Loucy (cell line): ENCODE measurements at regions not wholly inside any gene's neighbourhood (a gene's known extent, or its start where the extent isn't known, plus 50 kb on each side); places are given as distances from the start of the nearest gene placed in this dataset.
"Not testable (repeated sequence)": the region's sequence is repeated elsewhere in the genome, so short reads cannot be mapped to it uniquely, and the experiment has no call there.

ENCODE experiments used
- H2AFZ ChIP-seq: fragments of 200-600 bp; sonication (generic); 2 replicates; pipeline ENCODE4 v1.6.0; 2016; ENCODE audit warnings: antibody characterized with exemption, mild to moderate bottlenecking, low read length, moderate library complexity
- H3F3A ChIP-seq: fragments of 200-600 bp; 2 replicates; pipeline ENCODE4 v1.6.0; 2016; ENCODE audit warnings: antibody characterized with exemption, low read depth, mild to moderate bottlenecking
- H3K27me3 ChIP-seq: fragments of 200-600 bp; sonication (generic); 2 replicates; pipeline ENCODE4 v1.6.1; 2014; ENCODE audit warnings: low read length, mild to moderate bottlenecking; ENCODE audit not compliant: insufficient read depth, poor library complexity, severe bottlenecking
- H3K36me3 ChIP-seq: fragments of 200-600 bp; sonication (generic); 2 replicates; pipeline ENCODE4 v1.6.1; 2016; ENCODE audit warnings: low read length; ENCODE audit not compliant: insufficient read depth
- H3K4me1 ChIP-seq: fragments of 200-600 bp; sonication (generic); 2 replicates; pipeline ENCODE4 v1.5.1; 2014; ENCODE audit warnings: low read length, mild to moderate bottlenecking; ENCODE audit not compliant: insufficient read depth, poor library complexity, severe bottlenecking
- H3K4me2 ChIP-seq: fragments of 200-600 bp; sonication (generic); 2 replicates; pipeline ENCODE4 v1.6.0; 2014; ENCODE audit warnings: antibody characterized with exemption, low read length, low read depth, mild to moderate bottlenecking; ENCODE audit not compliant: poor library complexity, severe bottlenecking
- H3K4me3 ChIP-seq: fragments of 200-600 bp; sonication (generic); 2 replicates; pipeline ENCODE4 v1.5.1; 2014; ENCODE audit warnings: low read length, mild to moderate bottlenecking, mixed read lengths; ENCODE audit not compliant: poor library complexity, severe bottlenecking
- H3K79me2 ChIP-seq: fragments of 200-600 bp; sonication (generic); 2 replicates; pipeline ENCODE4 v1.6.1; 2014; ENCODE audit warnings: low read length; ENCODE audit not compliant: insufficient read depth
- H3K9ac ChIP-seq: fragments of 200-600 bp; sonication (generic); 2 replicates; pipeline ENCODE4 v1.6.0; 2014; ENCODE audit warnings: mild to moderate bottlenecking, low read depth, low read length, moderate library complexity; ENCODE audit not compliant: poor library complexity, severe bottlenecking
- H3K9me2 ChIP-seq: fragments of 200-600 bp; sonication (generic); replicated peaks from 2 replicates; pipeline ENCODE4 v1.6.1; 2016; ENCODE audit warnings: low read depth, low read length, mixed read lengths
- H3K9me3 ChIP-seq: fragments of 200-600 bp; sonication (generic); 2 replicates; pipeline ENCODE4 v1.6.1; 2014; ENCODE audit warnings: mild to moderate bottlenecking, antibody characterized with exemption, low read length, low read depth; ENCODE audit not compliant: insufficient read depth
- H4K20me1 ChIP-seq: fragments of 200-600 bp; sonication (generic); 2 replicates; pipeline ENCODE4 v1.6.0; 2014; ENCODE audit warnings: antibody characterized with exemption, low read length, mild to moderate bottlenecking; ENCODE audit not compliant: insufficient read depth, poor library complexity, severe bottlenecking
- CTCF ChIP-seq: fragments of 200-600 bp; sonication (generic); conservative IDR thresholded peaks from 2 replicates; pipeline ENCODE4 v1.5.1; 2014; ENCODE audit warnings: mild to moderate bottlenecking, antibody characterized with exemption, low read length
- EZH2phosphoT487 ChIP-seq: fragments of 200-600 bp; IDR thresholded peaks from 2 replicates; pipeline ENCODE4 v1.6.1; 2018; ENCODE audit warnings: antibody characterized with exemption, mild to moderate bottlenecking, moderate library complexity, borderline replicate concordance

DNA sequence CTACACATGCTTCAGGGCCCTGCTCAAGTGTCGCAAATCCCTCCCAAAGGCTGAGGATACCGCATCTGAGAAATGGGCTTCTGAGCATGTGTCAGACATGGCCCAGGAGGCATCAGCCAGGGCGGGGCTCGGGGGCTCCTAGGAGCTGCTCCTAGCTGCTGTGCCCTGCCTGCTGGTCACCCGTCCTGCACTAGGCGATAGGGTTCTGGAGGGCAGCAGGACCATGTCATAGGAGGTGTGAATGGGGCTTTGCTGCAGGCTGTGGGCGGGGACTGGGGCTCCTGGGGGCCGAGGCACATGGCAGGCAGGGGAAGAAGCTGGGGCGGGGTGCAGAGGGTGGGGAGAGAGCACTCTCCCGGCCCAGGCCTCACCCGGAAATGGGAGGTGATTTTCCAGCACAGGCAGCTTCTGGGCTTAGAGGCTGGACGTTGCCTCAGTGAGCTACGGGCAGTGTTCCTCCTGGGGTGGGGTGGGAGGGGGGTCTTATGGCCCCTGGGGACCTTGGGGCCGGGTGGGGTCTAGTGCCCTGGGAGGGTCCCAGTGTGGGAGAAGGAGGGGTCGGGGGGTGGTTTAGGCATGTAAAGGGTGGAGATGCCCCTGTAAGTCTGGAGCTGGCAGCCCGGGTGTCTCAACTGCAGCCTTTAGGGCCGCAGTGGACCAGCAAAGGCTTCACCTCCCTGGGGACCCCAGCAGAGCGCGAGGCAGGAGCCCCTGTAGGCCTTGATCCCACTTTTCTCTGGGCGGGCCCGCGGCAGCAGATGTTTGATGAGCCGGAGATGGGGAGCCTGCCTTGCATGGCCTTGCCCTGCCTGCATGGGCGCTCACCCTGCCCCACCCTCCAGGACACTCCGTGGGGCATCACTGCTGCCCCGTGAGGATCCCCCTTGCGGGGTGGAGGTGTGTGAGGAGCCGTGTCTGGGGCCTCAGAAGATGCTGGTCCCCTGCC is 98.6 kb upstream of the LRPAP1 start:
- H2AFZ ChIP-seq = no peak overlapping the region
- no peak overlapping the region for H3K4me3 ChIP-seq
- no peaks in the 10 kb centered on the region for H3K9me3 ChIP-seq
- H3K9me2 ChIP-seq = no peaks in the 10 kb centered on the region
- no peaks in the 10 kb centered on the region for H3K4me1 ChIP-seq
- no peaks in the 10 kb centered on the region for H3K79me2 ChIP-seq
- H4K20me1 ChIP-seq = no peaks in the 10 kb centered on the region
- TF ChIP-seq CTCF (no peak), EZH2phosphoT487 (no peak)
- H3K27me3 ChIP-seq = no peaks in the 10 kb centered on the region
- no peak overlapping the region for H3K4me2 ChIP-seq
- no peaks in the 10 kb centered on the region for H3K36me3 ChIP-seq
- no peak overlapping the region for H3K9ac ChIP-seq
- H3F3A ChIP-seq = no peaks in the 10 kb centered on the region

DNA sequence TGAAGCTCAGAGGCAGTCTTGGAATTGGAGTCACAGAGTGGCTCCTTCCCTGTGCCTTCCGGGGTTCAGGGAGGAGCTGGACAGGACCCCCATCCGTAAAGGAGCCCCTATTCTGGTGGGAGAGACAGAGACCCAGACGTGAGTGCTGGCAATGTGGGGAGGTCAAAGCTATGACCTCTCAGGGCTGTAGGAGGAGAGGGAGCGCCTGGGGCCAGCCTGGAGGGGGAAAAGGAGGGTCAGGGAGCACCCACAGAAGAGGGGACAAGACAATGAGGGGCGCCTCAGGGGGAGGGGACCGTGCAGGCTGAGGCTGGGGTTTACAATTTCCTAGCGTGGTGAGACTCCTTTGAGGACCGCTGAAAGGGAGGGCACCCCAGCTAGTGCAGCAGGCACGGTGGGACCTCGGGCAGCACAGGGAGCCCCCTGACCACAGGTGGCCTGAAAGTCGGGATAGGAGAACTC is 97.9 kb upstream of the LRPAP1 start:
- H3K9ac ChIP-seq = no peak overlapping the region

DNA sequence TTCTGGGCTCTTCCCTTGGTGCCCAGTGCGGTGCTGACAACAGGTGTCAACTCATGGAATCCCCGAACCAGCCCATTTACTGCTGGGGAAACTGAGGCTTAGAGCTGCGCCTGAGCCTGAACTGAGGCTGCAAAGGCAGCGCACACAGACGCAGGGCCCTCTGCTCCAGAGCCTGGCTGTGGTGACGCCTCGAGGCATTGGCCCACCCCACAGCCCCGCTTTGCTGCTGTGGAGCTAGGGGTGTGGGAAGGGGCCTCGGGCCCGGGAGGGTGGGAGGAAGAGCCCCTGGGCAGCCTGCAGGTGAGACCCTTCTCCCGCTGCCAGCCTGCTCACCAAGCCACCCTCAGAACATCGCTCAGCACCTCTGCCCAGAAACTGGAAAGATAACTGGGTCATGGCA is 97.4 kb upstream of the LRPAP1 start:
- Histone ChIP-seq H3K36me3 (no peaks in the 10 kb centered on the region), H3K9me2 (no peaks in the 10 kb centered on the region), H3K9me3 (no peaks in the 10 kb centered on the region), H4K20me1 (no peaks in the 10 kb centered on the region), H3F3A (no peaks in the 10 kb centered on the region), H3K4me1 (no peaks in the 10 kb centered on the region), H2AFZ (no peak overlapping the region), H3K9ac (no peak overlapping the region), H3K4me3 (no peak overlapping the region), H3K27me3 (no peaks in the 10 kb centered on the region), H3K79me2 (no peaks in the 10 kb centered on the region), H3K4me2 (no peak overlapping the region)
- TF ChIP-seq EZH2phosphoT487 (no peak), CTCF (no peak)

More for the DNA sequence above, 97.9 kb upstream of the LRPAP1 start:
- Histone ChIP-seq H3K4me1 (no peaks in the 10 kb centered on the region), H3K4me2 (no peak overlapping the region), H3K36me3 (no peaks in the 10 kb centered on the region), H3F3A (no peaks in the 10 kb centered on the region), H3K9me3 (no peaks in the 10 kb centered on the region), H3K4me3 (no peak overlapping the region), H2AFZ (no peak overlapping the region), H3K27me3 (no peaks in the 10 kb centered on the region), H3K79me2 (no peaks in the 10 kb centered on the region), H4K20me1 (no peaks in the 10 kb centered on the region), H3K9me2 (no peaks in the 10 kb centered on the region)
- no peak for TF ChIP-seq CTCF
- TF ChIP-seq EZH2phosphoT487 = no peak

DNA sequence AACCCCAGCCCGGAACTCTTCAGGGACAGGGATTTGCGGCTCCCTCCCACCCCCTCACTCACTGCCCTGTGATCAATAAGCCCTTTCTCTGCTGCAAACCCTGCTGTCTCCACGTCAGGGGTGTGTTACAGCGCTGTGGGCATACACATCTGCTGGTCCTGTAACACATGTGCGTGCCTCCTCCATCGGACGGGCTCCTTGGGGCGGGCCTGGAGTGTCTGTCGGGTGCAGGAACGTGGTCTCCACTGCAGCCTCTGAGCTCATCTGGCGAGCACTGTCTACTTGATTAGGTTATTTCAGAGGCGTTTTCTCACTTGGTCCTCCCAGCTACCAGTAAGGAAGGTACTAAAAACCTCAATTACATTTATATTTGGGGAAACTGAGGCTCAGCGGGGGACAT is 97.0 kb upstream of the LRPAP1 start:
- H3K9me2 ChIP-seq, H3K4me3 ChIP-seq, H4K20me1 ChIP-seq, H3K9me3 ChIP-seq, H3K4me2 ChIP-seq, H3K27me3 ChIP-seq, H3K4me1 ChIP-seq, H3K9ac ChIP-seq, H3K79me2 ChIP-seq, H2AFZ ChIP-seq, H3K36me3 ChIP-seq, H3F3A ChIP-seq: not testable (repeated sequence)
